GM10266 (cell line): ENCODE measurements at regions not wholly inside any gene's neighbourhood (a gene's known extent, or its start where the extent isn't known, plus 50 kb on each side); places are given as distances from the start of the nearest gene placed in this dataset.

Source experiments
- DNase-seq: peaks from one replicate; pipeline ENCODE4 v3.0.0; 2012; ENCODE audit errors: extremely low spot score
- TF ChIP-seq, protein P1 (sequence below): IDR thresholded peaks from 2 replicates; pipeline ENCODE4 v1.5.1; 2012; ENCODE audit warnings: mild to moderate bottlenecking, low read depth; ENCODE audit not compliant: control insufficient read depth, insufficient read depth; ENCODE audit errors: missing control alignments

DNA sequence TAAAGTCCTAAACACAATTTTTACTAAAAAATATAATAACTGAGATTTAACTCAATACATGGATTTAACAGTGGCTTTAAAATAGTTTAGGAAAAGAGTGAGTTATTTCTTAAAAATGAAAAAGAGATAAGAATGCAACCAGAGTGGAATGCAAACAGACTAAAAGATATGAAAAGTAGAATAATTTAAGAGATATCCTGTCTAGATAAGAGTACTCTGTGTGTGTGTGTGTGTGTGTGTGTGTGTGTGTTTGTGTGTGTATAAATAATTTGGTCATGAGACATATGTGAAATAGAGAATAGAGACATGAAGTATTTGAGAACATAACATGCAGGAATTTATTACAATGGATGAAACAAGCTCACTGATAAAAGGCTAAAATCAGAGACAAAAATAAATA, 986.9 kb upstream of the CHORDC1 start:
- TF ChIP-seq, protein P1, sequence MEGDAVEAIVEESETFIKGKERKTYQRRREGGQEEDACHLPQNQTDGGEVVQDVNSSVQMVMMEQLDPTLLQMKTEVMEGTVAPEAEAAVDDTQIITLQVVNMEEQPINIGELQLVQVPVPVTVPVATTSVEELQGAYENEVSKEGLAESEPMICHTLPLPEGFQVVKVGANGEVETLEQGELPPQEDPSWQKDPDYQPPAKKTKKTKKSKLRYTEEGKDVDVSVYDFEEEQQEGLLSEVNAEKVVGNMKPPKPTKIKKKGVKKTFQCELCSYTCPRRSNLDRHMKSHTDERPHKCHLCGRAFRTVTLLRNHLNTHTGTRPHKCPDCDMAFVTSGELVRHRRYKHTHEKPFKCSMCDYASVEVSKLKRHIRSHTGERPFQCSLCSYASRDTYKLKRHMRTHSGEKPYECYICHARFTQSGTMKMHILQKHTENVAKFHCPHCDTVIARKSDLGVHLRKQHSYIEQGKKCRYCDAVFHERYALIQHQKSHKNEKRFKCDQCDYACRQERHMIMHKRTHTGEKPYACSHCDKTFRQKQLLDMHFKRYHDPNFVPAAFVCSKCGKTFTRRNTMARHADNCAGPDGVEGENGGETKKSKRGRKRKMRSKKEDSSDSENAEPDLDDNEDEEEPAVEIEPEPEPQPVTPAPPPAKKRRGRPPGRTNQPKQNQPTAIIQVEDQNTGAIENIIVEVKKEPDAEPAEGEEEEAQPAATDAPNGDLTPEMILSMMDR: no peak
- DNase-seq: no peak

DNA sequence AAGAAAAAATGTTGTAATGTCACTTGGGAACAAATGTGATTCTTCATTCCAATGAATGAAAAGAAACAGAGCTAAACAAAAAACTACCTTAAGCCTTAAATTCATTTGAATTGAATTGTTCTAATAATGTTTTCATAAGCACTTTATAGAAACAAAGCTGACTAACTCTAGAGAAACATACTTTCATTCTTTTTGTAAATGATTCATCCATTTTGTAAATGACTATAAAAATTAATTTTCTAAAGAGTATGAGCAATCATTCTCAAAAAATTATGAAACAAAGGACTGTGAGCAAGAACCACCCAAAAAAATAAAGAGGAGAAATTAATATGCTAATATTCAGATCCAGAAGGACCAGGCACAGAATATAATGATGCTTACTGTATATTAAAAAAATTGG, 986.5 kb upstream of the CHORDC1 start:
- DNase-seq: no peak
- TF ChIP-seq, protein P1: no peak

DNA sequence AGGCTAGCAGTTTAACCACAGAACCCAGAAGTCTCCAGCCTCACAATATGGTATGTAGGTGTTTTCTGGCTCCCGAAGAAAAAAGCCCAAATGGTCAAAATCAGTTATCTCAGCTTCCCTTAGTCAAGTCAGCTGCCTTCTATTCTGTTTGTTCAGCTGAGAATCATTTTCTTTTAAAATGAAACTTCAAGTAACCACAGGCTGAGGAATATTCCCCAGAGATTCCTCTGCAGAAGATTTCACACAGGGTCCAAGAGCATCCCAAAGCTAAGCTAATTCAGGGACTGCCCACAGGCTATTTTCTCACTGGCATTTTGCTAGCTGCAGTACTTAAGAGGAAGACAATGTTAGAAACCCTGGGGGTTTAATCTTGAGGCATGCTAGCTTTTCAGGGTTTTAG, 977.0 kb upstream of the CHORDC1 start:
- DNase-seq: no peak
- TF ChIP-seq, protein P1: no peak

DNA sequence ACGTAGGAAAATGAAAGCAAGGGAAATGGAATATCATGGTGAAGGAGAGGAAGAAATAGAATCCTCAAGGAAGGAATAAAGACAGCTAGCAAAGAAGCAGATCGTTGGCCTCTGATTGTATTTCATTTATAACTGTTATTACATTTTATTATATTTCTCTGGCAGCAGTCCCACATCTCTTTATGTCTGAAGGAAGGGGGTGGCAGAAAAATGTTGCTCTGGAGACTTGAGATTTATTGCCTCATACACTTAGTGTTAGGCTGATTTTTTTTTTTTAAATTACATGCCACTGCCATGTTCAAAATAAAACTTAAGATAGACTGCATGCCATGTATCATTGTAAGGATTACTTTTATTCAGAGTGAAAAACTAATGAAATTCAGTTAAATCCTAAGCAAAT, 971.7 kb upstream of the CHORDC1 start:
- TF ChIP-seq, protein P1: no peak
- no peak for DNase-seq

DNA sequence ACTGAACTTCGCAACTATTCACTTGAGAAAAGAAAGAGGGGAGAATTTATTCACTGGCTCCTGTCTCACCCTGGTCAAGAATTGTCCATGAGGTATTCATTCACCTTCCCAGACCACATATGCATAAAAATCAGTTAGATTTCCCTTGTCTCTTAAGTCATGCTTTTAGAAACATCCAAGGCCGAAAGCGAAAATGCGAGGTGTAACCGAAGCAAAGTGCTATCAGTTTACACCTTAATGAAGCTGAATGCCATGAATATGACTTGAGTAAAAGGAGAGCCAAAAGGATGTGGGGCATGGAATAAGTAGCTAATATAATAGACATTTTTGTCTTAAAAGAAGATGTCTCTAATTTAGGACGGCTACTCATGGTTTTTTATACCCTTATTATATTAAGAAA, 965.6 kb upstream of the CHORDC1 start:
- DNase-seq: no peak
- TF ChIP-seq, protein P1: no peak

DNA sequence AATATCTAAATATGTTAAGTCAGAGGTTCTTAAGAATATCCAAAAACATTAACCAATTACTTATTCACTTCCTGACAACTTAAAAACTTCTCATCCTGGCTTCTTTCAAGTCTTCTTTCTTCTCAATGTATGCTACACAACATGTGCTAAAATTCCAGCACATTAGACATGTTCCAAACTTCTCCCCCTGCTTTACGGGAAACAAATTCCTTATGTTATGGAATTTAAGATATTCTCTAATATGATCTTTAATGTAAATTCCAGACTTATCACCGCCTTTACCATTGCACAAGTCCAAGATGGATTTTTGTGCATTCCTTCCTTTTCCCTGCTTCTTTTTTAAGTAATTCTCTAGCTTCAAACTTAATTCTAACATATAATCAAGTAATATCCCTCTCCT, 964.5 kb upstream of the CHORDC1 start:
- TF ChIP-seq, protein P1: no peak
- DNase-seq: no peak

DNA sequence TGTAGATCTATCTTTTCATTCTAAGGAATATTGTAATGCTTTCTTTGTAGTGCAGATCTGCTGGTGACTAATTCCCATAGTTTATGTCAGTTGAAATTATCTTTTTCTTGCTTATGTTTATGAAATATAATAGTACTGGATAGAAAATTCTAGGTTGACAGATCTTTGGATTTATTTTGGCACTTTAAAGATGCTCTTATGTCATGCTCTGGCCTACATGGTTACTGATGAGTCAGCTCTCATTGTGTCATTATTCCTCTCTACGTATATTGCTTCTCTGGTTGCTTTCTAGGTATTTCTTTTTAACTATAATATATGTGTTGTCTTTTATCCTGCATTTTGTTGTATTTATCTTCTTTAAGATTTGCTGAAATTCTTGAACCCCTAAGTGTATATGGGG, 955.5 kb upstream of the CHORDC1 start:
- TF ChIP-seq, protein P1: no peak
- DNase-seq: no peak
